ENCODE measurements at regions not wholly inside any gene's neighbourhood (a gene's known extent, or its start where the extent isn't known, plus 50 kb on each side); places are given as distances from the start of the nearest gene placed in this dataset.

DNA sequence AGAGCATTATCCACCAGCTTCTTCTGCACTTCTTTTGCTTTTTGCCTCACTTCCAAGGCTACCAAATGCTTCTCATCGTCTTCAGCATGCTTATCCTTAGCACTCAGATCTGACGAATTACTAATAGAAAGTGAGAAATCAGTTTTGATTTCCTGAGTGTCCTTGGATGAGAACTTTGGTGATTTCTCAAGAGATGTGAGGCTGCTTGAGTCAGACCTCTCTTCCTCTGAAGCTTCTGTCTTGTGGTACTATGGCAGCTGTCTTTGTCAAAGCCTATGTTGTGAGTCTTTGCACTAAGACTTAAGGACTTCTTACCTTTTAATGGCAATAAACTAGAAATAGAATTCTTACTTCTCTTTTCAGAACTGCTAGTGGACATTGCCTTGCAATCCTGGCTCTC, 169.9 kb downstream of the CPE start:
- TF ChIP-seq CTCF (conservative IDR thresholded peaks at IDR 0.05): no peak
- H3K79me2 ChIP-seq (ENCODE audit: insufficient read depth, low read length): no peaks in the 10 kb centered on the region
- no peaks in the 10 kb centered on the region for H3K27me3 ChIP-seq (ENCODE audit: insufficient read depth, low read length)
- H4K20me1 ChIP-seq (ENCODE audit: control insufficient read depth, insufficient read depth, insufficient read length): no peaks in the 10 kb centered on the region
- no peak overlapping the region for H3K4ac ChIP-seq (ENCODE audit: low read depth, low read length)
- no peak overlapping the region for H3K9ac ChIP-seq (ENCODE audit: extremely low read depth, insufficient read length, low read length)
- H3K14ac ChIP-seq (ENCODE audit: insufficient read depth, low read length): no peak overlapping the region
- peaks cover 4 to 7% of the 10 kb centered on the region in 2 experiments; a peak in 2 of 4 replicates for H3K4me1 Mint-ChIP-seq
- no peak overlapping the region for H2BK120ac ChIP-seq (ENCODE audit: low read depth, low read length, poor library complexity, severe bottlenecking)
- no peaks in the 10 kb centered on the region for H3K9me3 Mint-ChIP-seq
- no peak overlapping the region for H3K27ac Mint-ChIP-seq
- no peaks in the 10 kb centered on the region for H3K27me3 Mint-ChIP-seq (ENCODE audit: low read depth)
- no peaks in the 10 kb centered on the region for H3K36me3 Mint-ChIP-seq (ENCODE audit: insufficient read depth in 1 of 3, low read depth in 3 of 3)
- no peaks in the 10 kb centered on the region for H3K9me3 ChIP-seq (ENCODE audit: control insufficient read depth, low read depth, low read length)
- no peak overlapping the region for H4K91ac ChIP-seq (ENCODE audit: insufficient read length, low read depth, low read length)
- no peak overlapping the region for H2AK5ac ChIP-seq (ENCODE audit: insufficient read length, low read length)
- no peaks in the 10 kb centered on the region for H3K79me1 ChIP-seq (ENCODE audit: insufficient read depth, low read depth, low read length, poor library complexity, severe bottlenecking)
- no peaks in the 10 kb centered on the region for H3K23me2 ChIP-seq (ENCODE audit: insufficient read length, low read depth, low read length, poor library complexity, severe bottlenecking)
- DNase-seq: no peak
- H3K56ac ChIP-seq (ENCODE audit: insufficient read length, low read depth, low read length): no peak overlapping the region
- H2BK15ac ChIP-seq (ENCODE audit: low read depth, low read length): no peak overlapping the region
- H3T11ph ChIP-seq (ENCODE audit: low read length): no peak overlapping the region
- H2BK20ac ChIP-seq (ENCODE audit: low read depth, low read length, poor library complexity, severe bottlenecking): no peak overlapping the region
- H3K4me2 ChIP-seq (ENCODE audit: insufficient read depth, insufficient read length, low read length): no peak overlapping the region
- no peak overlapping the region for H4K8ac ChIP-seq (replicated peaks; ENCODE audit: insufficient read length, low read depth, low read length)
- H3K4me1 ChIP-seq (ENCODE audit: insufficient read depth, low read length): no peaks in the 10 kb centered on the region
- H2BK12ac ChIP-seq (ENCODE audit: insufficient read length, low read depth, low read length): no peak overlapping the region
- no peak overlapping the region for H3K23ac ChIP-seq (ENCODE audit: insufficient read length, low read depth, low read length)
- no CpG with 5 or more reads among the region's 2 CpGs for WGBS (ENCODE audit: extremely low coverage, insufficient read length, low lambda C conversion rate)
- H2AFZ ChIP-seq (ENCODE audit: low read length): no peak overlapping the region
- no peak overlapping the region for H3K27ac ChIP-seq (ENCODE audit: insufficient read length, low read depth, low read length)
- H3K4me3 Mint-ChIP-seq: no peak overlapping the region
- H2BK5ac ChIP-seq (ENCODE audit: insufficient read length, low read length): no peak overlapping the region
- H3K18ac ChIP-seq (ENCODE audit: insufficient read length, low read depth, low read length): no peak overlapping the region
- H4K5ac ChIP-seq (ENCODE audit: insufficient read length, low read depth, low read length): no peak overlapping the region

All from H9 (cell line).